Keratinocyte (primary cell): ENCODE measurements at regions not wholly inside any gene's neighbourhood (a gene's known extent, or its start where the extent isn't known, plus 50 kb on each side); places are given as distances from the start of the nearest gene placed in this dataset.

Source experiments
- DNase-seq: peaks from one replicate; pipeline ENCODE4 v3.0.0-alpha.2; 2011; ENCODE audit warnings: low read depth, missing footprints, low spot score
- FAIRE-seq: peaks from 2 replicates; lab custom pipeline; 2011; peaks lifted over from hg19 to GRCh38; lab: Jason Lieb, UNC
- H2AFZ ChIP-seq: 2 replicates; pipeline ENCODE4 v1.6.0; 2012; ENCODE audit warnings: low read length, control low read depth, inconsistent platforms; ENCODE audit not compliant: control insufficient read depth
- H3K27ac ChIP-seq: 2 replicates; pipeline ENCODE4 v1.5.1; 2011; ENCODE audit warnings: low read length; ENCODE audit not compliant: control insufficient read depth, insufficient read depth
- H3K27me3 ChIP-seq: 3 replicates; pipeline ENCODE4 v1.6.0; 2011; ENCODE audit warnings: low read length; ENCODE audit not compliant: control insufficient read depth, insufficient read depth; ENCODE audit errors: extremely low read depth
- H3K36me3 ChIP-seq, 2 experiments: 2 replicates in 1 of 2; 3 replicates in 1 of 2; pipeline ENCODE4 v1.5.1; 2011; ENCODE audit warnings: low read length in 2 of 2, mild to moderate bottlenecking in 1 of 2; ENCODE audit not compliant: control insufficient read depth in 2 of 2, insufficient read depth in 2 of 2; ENCODE audit errors: extremely low read depth in 1 of 2
- H3K4me1 ChIP-seq: 3 replicates; pipeline ENCODE4 v1.5.1; 2011; ENCODE audit warnings: low read length; ENCODE audit not compliant: control insufficient read depth, insufficient read depth; ENCODE audit errors: extremely low read depth
- H3K4me2 ChIP-seq: 3 replicates; pipeline ENCODE4 v1.6.0; 2011; ENCODE audit warnings: low read depth, low read length; ENCODE audit not compliant: control insufficient read depth, insufficient read depth; ENCODE audit errors: extremely low read depth
- H3K4me3 ChIP-seq, 3 experiments: fragments of 200-600 bp in 1 of 3; sonication (generic) in 1 of 3; 2 replicates in 2 of 3; 3 replicates in 1 of 3; pipeline ENCODE4 v1.5.1; 2011 to 2016; ENCODE audit warnings: low read length in 3 of 3, mild to moderate bottlenecking in 3 of 3, control low read depth in 2 of 3, inconsistent platforms in 1 of 3, low read depth in 1 of 3, mixed read lengths in 1 of 3, mixed run types in 1 of 3, moderate library complexity in 1 of 3; ENCODE audit not compliant: control insufficient read depth in 2 of 3, insufficient read depth in 2 of 3; ENCODE audit errors: extremely low read depth in 1 of 3
- H3K79me2 ChIP-seq: 2 replicates; pipeline ENCODE4 v1.6.0; 2012; ENCODE audit warnings: low read length; ENCODE audit not compliant: control insufficient read depth, insufficient read depth
- H3K9ac ChIP-seq: 3 replicates; pipeline ENCODE4 v1.6.0; 2011; ENCODE audit warnings: low read length; ENCODE audit not compliant: control insufficient read depth, insufficient read depth; ENCODE audit errors: extremely low read depth
- H3K9me1 ChIP-seq: 3 replicates; pipeline ENCODE4 v1.6.0; 2011; ENCODE audit warnings: low read length; ENCODE audit not compliant: control insufficient read depth, insufficient read depth; ENCODE audit errors: extremely low read depth
- H3K9me3 ChIP-seq: 2 replicates; pipeline ENCODE4 v1.5.1; 2012; ENCODE audit warnings: low read depth, low read length; ENCODE audit not compliant: control insufficient read depth
- H4K20me1 ChIP-seq: 3 replicates; pipeline ENCODE4 v1.6.0; 2011; ENCODE audit warnings: low read length; ENCODE audit not compliant: control insufficient read depth, insufficient read depth; ENCODE audit errors: extremely low read depth
- EZH2 ChIP-seq: IDR thresholded peaks from one replicate; pipeline ENCODE4 v1.6.1; 2012; ENCODE audit warnings: inconsistent platforms, mild to moderate bottlenecking, low read length, moderate library complexity
- dilution Hi-C: fragments of 300-500 bp; cut with MboI; formaldehyde crosslinking; loops from one replicate; pipeline ENCODE4 v1.7.0; 2020; ENCODE audit warnings: low sequenced_read_pairs; ENCODE audit not compliant: extremely low pct_ligation_motif_present
- TF ChIP-seq, protein P1 (sequence below), 3 experiments: IDR thresholded peaks in 1 of 3; conservative IDR thresholded peaks in 1 of 3; optimal IDR thresholded peaks in 1 of 3; 2 replicates in 2 of 3; 3 replicates in 1 of 3; pipeline versions ENCODE3 to v1.5.1; 2011; ENCODE audit warnings: low read length in 3 of 3, mild to moderate bottlenecking in 3 of 3, moderate library complexity in 2 of 3, control low read depth in 1 of 3, inconsistent platforms in 1 of 3; ENCODE audit not compliant: insufficient read depth in 2 of 3; ENCODE audit errors: extremely low read depth in 1 of 3

DNA sequence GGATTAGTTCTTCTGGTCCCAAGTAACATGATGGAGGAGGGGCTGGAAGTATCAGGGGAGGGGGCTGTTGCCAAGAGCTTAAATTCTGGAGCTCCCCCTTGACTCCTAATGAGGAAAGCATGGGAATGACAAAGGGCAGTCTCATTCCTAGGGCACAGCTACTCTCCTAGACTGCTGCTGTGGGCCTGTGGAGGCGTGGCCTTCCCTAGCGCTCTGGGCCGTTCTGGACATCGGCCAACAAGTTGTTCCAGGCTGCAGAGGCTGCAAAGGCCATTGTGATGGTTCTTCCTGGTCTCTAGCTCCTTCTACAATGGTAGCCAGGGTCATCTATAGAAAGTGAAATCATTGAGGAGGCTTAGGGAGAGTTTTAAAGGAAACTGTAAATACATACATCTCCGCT is 916.6 kb downstream of the DIAPH3 start:
- Histone ChIP-seq H3K27me3 (no peaks in the 10 kb centered on the region), H2AFZ (no peak overlapping the region), H3K4me1 (no peaks in the 10 kb centered on the region), H3K9me1 (no peaks in the 10 kb centered on the region), H3K36me3 (no peaks in the 10 kb centered on the region), H3K4me2 (no peak overlapping the region), H4K20me1 (no peaks in the 10 kb centered on the region), H3K79me2 (no peaks in the 10 kb centered on the region), H3K27ac (no peak overlapping the region), H3K9ac (no peak overlapping the region), H3K9me3 (no peaks in the 10 kb centered on the region), H3K4me3 (no peak overlapping the region)
- FAIRE-seq (no peak), DNase-seq (no peak)
- dilution Hi-C loops: no loop called here
- TF ChIP-seq EZH2: no peak
- TF ChIP-seq, protein P1, sequence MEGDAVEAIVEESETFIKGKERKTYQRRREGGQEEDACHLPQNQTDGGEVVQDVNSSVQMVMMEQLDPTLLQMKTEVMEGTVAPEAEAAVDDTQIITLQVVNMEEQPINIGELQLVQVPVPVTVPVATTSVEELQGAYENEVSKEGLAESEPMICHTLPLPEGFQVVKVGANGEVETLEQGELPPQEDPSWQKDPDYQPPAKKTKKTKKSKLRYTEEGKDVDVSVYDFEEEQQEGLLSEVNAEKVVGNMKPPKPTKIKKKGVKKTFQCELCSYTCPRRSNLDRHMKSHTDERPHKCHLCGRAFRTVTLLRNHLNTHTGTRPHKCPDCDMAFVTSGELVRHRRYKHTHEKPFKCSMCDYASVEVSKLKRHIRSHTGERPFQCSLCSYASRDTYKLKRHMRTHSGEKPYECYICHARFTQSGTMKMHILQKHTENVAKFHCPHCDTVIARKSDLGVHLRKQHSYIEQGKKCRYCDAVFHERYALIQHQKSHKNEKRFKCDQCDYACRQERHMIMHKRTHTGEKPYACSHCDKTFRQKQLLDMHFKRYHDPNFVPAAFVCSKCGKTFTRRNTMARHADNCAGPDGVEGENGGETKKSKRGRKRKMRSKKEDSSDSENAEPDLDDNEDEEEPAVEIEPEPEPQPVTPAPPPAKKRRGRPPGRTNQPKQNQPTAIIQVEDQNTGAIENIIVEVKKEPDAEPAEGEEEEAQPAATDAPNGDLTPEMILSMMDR (optimal IDR thresholded peaks at IDR 0.05 in 1 of 3, IDR thresholded peaks at IDR 0.05 in 1 of 3, conservative IDR thresholded peaks at IDR 0.05 in 1 of 3; ENCODE audit: extremely low read depth in 1 of 3, insufficient read depth in 2 of 3, low read length in 3 of 3): no peak

DNA sequence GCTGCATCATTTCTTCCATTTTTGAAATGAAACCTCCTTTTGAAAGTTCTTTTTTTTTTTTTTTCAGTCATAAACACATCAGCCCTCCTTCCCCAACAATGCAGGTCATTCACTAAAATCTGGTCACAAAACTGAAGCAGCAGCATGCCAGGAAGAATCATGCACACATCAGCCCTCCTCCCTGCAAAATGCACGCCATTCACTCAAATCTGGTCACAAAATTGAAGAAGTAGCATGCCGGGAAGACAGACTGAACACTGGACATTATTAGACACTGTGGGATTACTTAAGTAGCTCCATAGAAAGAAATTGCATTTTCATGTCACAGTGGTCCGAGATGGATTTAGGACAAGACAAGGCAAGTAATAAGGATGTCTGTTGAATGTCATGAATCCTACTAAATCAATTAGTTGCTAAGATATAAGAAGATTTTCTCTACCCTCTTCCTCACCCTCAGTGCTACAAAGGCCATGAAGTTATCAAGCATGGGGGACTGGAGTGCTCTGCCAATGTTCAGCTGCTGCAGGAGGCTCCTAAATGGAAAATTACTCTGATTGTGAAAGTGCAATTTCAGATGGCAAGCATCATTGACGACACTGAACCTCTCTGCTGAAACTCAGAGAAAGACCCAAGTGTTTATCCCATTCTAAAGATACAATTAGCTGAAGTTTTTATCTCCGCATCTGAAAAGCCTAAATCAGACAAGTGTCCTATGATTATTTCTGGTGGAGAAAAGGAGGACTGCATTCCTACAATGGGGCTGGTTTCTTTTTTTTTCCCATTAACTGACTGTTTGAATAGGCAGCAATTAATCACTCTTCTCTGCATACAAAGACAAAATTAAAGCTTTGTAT is 913.2 kb downstream of the DIAPH3 start:
- dilution Hi-C loops: no loop called here
- no peak for FAIRE-seq

More for the DNA sequence above, 913.2 kb downstream of the DIAPH3 start:
- no peak for DNase-seq
- H2AFZ ChIP-seq: no peak overlapping the region
- no peaks in the 10 kb centered on the region for H3K9me1 ChIP-seq
- H3K4me3 ChIP-seq: no peak overlapping the region
- no peaks in the 10 kb centered on the region for H3K36me3 ChIP-seq
- no peak overlapping the region for H3K27ac ChIP-seq
- H3K4me2 ChIP-seq: no peak overlapping the region
- no peak overlapping the region for H3K9ac ChIP-seq
- H4K20me1 ChIP-seq: no peaks in the 10 kb centered on the region
- H3K9me3 ChIP-seq: no peaks in the 10 kb centered on the region
- H3K4me1 ChIP-seq: no peaks in the 10 kb centered on the region
- TF ChIP-seq, protein P1 (optimal IDR thresholded peaks at IDR 0.05 in 1 of 3, IDR thresholded peaks at IDR 0.05 in 1 of 3, conservative IDR thresholded peaks at IDR 0.05 in 1 of 3; ENCODE audit: extremely low read depth in 1 of 3, insufficient read depth in 2 of 3, low read length in 3 of 3): no peak
- TF ChIP-seq EZH2: no peak
- H3K79me2 ChIP-seq: no peaks in the 10 kb centered on the region
- H3K27me3 ChIP-seq: no peaks in the 10 kb centered on the region
